ENCODE measurements at regions not wholly inside any gene's neighbourhood (a gene's known extent, or its start where the extent isn't known, plus 50 kb on each side); places are given as distances from the start of the nearest gene placed in this dataset.

- DNase-seq = no peak
These were observed 138.5 kb upstream of the HES1 start for GRCh38 chr3:193997228-193998122.

GRCh38 chr3:193998123-193998448, 137.9 kb upstream of the HES1 start:
- DNase-seq = no peak

GRCh38 chr3:193998628-193999195, 137.2 kb upstream of the HES1 start:
- DNase-seq = no peak

- no peak for DNase-seq
These were observed 135.8 kb upstream of the HES1 start for GRCh38 chr3:194000100-194000499.

GRCh38 chr3:194000712-194001111, 135.2 kb upstream of the HES1 start:
- no peak for DNase-seq

- no peak for DNase-seq
These were observed 134.1 kb upstream of the HES1 start for GRCh38 chr3:194001728-194002459.

GRCh38 chr3:194003114-194004057, 132.6 kb upstream of the HES1 start:
- peak in 1 of 4 experiments; percentile 3 for DNase-seq

- DNase-seq = no peak
These were observed 129.9 kb upstream of the HES1 start for GRCh38 chr3:194005930-194006501.

- DNase-seq = no peak
These were observed 128.2 kb upstream of the HES1 start for GRCh38 chr3:194007592-194008337.

GRCh38 chr3:194009019-194009418, 126.9 kb upstream of the HES1 start:
- DNase-seq = no peak

- no peak for DNase-seq
These were observed 125.9 kb upstream of the HES1 start for GRCh38 chr3:194009892-194010533.

- no peak for DNase-seq
These were observed 124.1 kb upstream of the HES1 start for GRCh38 chr3:194011807-194012206.

- no peak for DNase-seq
These were observed 122.0 kb upstream of the HES1 start for GRCh38 chr3:194013928-194014327.

GRCh38 chr3:194014756-194015155, 121.2 kb upstream of the HES1 start:
- DNase-seq = no peak

- no peak for DNase-seq
These were observed 116.4 kb upstream of the HES1 start for GRCh38 chr3:194019398-194020165.

GRCh38 chr3:194022052-194022451, 113.9 kb upstream of the HES1 start:
- no peak for DNase-seq

GRCh38 chr3:194022816-194023215, 113.1 kb upstream of the HES1 start:
- no peak for DNase-seq

- no peak for DNase-seq
These were observed 112.3 kb upstream of the HES1 start for GRCh38 chr3:194023501-194024280.

GRCh38 chr3:194025119-194025518, 110.8 kb upstream of the HES1 start:
- DNase-seq = no peak

Data from activated CD4-positive, CD25-positive, alpha-beta regulatory T cell (primary cell).